ENCODE measurements at regions not wholly inside any gene's neighbourhood (a gene's known extent, or its start where the extent isn't known, plus 50 kb on each side); places are given as distances from the start of the nearest gene placed in this dataset.

GRCh38 chr9:16214677-16215352, 655.7 kb downstream of the BNC2 start:
- no TSS peak for BruUV-seq (replicated peaks)
- no peaks in the 10 kb centered on the region for H3K9me2 ChIP-seq (ENCODE audit: insufficient read depth)
- no peak overlapping the region for H2AFZ ChIP-seq
- no peak overlapping the region for H3K27ac ChIP-seq
- H3K79me2 ChIP-seq (ENCODE audit: low read depth): no peaks in the 10 kb centered on the region
- no peaks in the 10 kb centered on the region for H3K27me3 ChIP-seq (ENCODE audit: insufficient read depth, low read depth)
- ChIA-PET POLR2A (ENCODE audit: unreplicated experiment) (no interaction called here), CTCF (no interaction called here)
- H3K4me3 ChIP-seq: no peak overlapping the region
- no peak overlapping the region for H3K4me2 ChIP-seq
- no peaks in the 10 kb centered on the region for H3K9me3 ChIP-seq (ENCODE audit: insufficient read depth, low read depth)
- H3F3A ChIP-seq (ENCODE audit: insufficient read depth, low read depth): no peaks in the 10 kb centered on the region
- TF ChIP-seq EZH2 (IDR thresholded peaks at IDR 0.05; ENCODE audit: low read depth) (no peak), CTCF (conservative IDR thresholded peaks at IDR 0.05) (no peak)
- H4K20me1 ChIP-seq (ENCODE audit: insufficient read depth): no peaks in the 10 kb centered on the region
- intact Hi-C loops (cut with micrococcal nuclease; ENCODE audit: unreplicated experiment): no loop called here
- DNase-seq: no peak
- H3K36me3 ChIP-seq (ENCODE audit: low read depth): no peaks in the 10 kb centered on the region
- no peaks in the 10 kb centered on the region for H3K4me1 ChIP-seq (replicated peaks; ENCODE audit: insufficient read depth)

- no TSS peak for BruUV-seq (replicated peaks)
- Histone ChIP-seq H3K27me3 (ENCODE audit: insufficient read depth, low read depth) (no peaks in the 10 kb centered on the region), H3F3A (ENCODE audit: insufficient read depth, low read depth) (no peaks in the 10 kb centered on the region), H3K27ac (no peak overlapping the region), H3K4me1 (replicated peaks; ENCODE audit: insufficient read depth) (no peaks in the 10 kb centered on the region), H4K20me1 (ENCODE audit: insufficient read depth) (no peaks in the 10 kb centered on the region), H3K4me3 (no peak overlapping the region), H3K79me2 (ENCODE audit: low read depth) (no peaks in the 10 kb centered on the region), H3K4me2 (no peak overlapping the region), H3K9me2 (ENCODE audit: insufficient read depth) (no peaks in the 10 kb centered on the region), H2AFZ (no peak overlapping the region), H3K9me3 (ENCODE audit: insufficient read depth, low read depth) (no peaks in the 10 kb centered on the region), H3K36me3 (ENCODE audit: low read depth) (no peaks in the 10 kb centered on the region)
- ChIA-PET POLR2A (ENCODE audit: unreplicated experiment) (no interaction called here), CTCF (no interaction called here)
- no peak for DNase-seq
- intact Hi-C loops (cut with micrococcal nuclease; ENCODE audit: unreplicated experiment): no loop called here
- no peak for TF ChIP-seq CTCF (conservative IDR thresholded peaks at IDR 0.05)
- TF ChIP-seq EZH2 (IDR thresholded peaks at IDR 0.05; ENCODE audit: low read depth): no peak
Measured at GRCh38 chr9:16215353-16215680, 655.2 kb downstream of the BNC2 start.

GRCh38 chr9:16217943-16218701, 652.3 kb downstream of the BNC2 start:
- intact Hi-C loops (cut with micrococcal nuclease; ENCODE audit: unreplicated experiment): no loop called here
- CTCF ChIA-PET: no interaction called here
- no peak overlapping the region for H2AFZ ChIP-seq

More at GRCh38 chr9:16217943-16218701, 652.3 kb downstream of the BNC2 start:
- TF ChIP-seq EZH2 (IDR thresholded peaks at IDR 0.05; ENCODE audit: low read depth) (no peak), CTCF (conservative IDR thresholded peaks at IDR 0.05) (no peak)
- H3K79me2 ChIP-seq (ENCODE audit: low read depth): no peaks in the 10 kb centered on the region
- no peaks in the 10 kb centered on the region for H3K9me2 ChIP-seq (ENCODE audit: insufficient read depth)
- H3K27ac ChIP-seq: no peak overlapping the region
- no peaks in the 10 kb centered on the region for H3K36me3 ChIP-seq (ENCODE audit: low read depth)
- no peaks in the 10 kb centered on the region for H3F3A ChIP-seq (ENCODE audit: insufficient read depth, low read depth)
- no TSS peak for BruUV-seq (replicated peaks)
- H3K4me1 ChIP-seq (replicated peaks; ENCODE audit: insufficient read depth): peaks cover 1% of the 10 kb centered on the region; the same call in 1 of the 2 replicates
- H3K4me2 ChIP-seq: no peak overlapping the region
- H4K20me1 ChIP-seq (ENCODE audit: insufficient read depth): no peaks in the 10 kb centered on the region
- no peak overlapping the region for H3K4me3 ChIP-seq
- no peaks in the 10 kb centered on the region for H3K27me3 ChIP-seq (ENCODE audit: insufficient read depth, low read depth)
- DNase-seq: no peak
- H3K9me3 ChIP-seq (ENCODE audit: insufficient read depth, low read depth): no peaks in the 10 kb centered on the region
- POLR2A ChIA-PET (ENCODE audit: unreplicated experiment): no interaction called here
